HCT116 (cell line): ENCODE measurements at regions not wholly inside any gene's neighbourhood (a gene's known extent, or its start where the extent isn't known, plus 50 kb on each side); places are given as distances from the start of the nearest gene placed in this dataset.

Source experiments
- ATAC-seq: fragments of 200-7000 bp; cut with Tn5 transposase; 2 replicates; pipeline ENCODE4 v1.9.1; 2020; ENCODE audit warnings: mild to moderate bottlenecking, moderate library complexity
- BruUV-seq: library from RNA; stranded (reverse); fragments of 400-500 nt; replicated peaks from 2 replicates; lab custom pipeline; 2021; lab: Mats Ljungman, UMichigan
- CTCF ChIA-PET: fragments of 300-600 bp; sonication (Branson Sonifier 250); formaldehyde crosslinking; loops from one replicate; lab custom pipeline; 2021; ENCODE audit warnings: antibody characterized with exemption; lab: Charles Lee
- POLR2A ChIA-PET: fragments of 300-600, 350-600 bp; sonication (Branson Sonifier 250); formaldehyde crosslinking; loops from one replicate; lab custom pipeline; 2021; ENCODE audit warnings: antibody characterized with exemption; lab: Charles Lee
- RAD21 ChIA-PET, 2 experiments: fragments of 300-600 bp; sonication (Branson Sonifier 250); formaldehyde crosslinking; loops; one replicate each; lab custom pipeline; 2023; ENCODE audit warnings: low total read pairs in 2 of 2; ENCODE audit not compliant: uncharacterized antibody in 2 of 2, unreplicated experiment in 2 of 2, low non-redundant PET in 1 of 2; lab: Charles Lee
- DNase-seq: peaks from one replicate; pipeline ENCODE4 v3.0.0-alpha.2; 2010; ENCODE audit warnings: low read depth, low spot score
- H2AFZ ChIP-seq: fragments of 200-600 bp; shearing (Covaris generic), sonication (generic); 2 replicates; pipeline ENCODE4 v1.6.1; 2017; ENCODE audit warnings: low read depth, mixed run types, mixed read lengths, antibody characterized with exemption, low read length; ENCODE audit not compliant: poor library complexity, severe bottlenecking
- H3K27ac ChIP-seq: 2 replicates; pipeline ENCODE4 v1.5.1; 2012; ENCODE audit warnings: low read depth, low read length
- H3K27me3 ChIP-seq: fragments of 200-600 bp; sonication (generic); 2 replicates; pipeline ENCODE4 v1.6.1; 2016; ENCODE audit warnings: mixed run types, low read length, mixed read lengths; ENCODE audit not compliant: insufficient read depth
- H3K36me3 ChIP-seq, 2 experiments: fragments of 200-500 bp in 1 of 2; fragments of 200-600 bp in 1 of 2; sonication (Bioruptor generic) in 1 of 2; sonication (generic) in 1 of 2; 2 replicates each; pipeline versions ENCODE4 v1.5.1 to v1.6.1; 2014 to 2016; ENCODE audit warnings: low read length in 2 of 2, inconsistent platforms in 1 of 2, mixed read lengths in 1 of 2, mixed run types in 1 of 2; ENCODE audit not compliant: insufficient read depth in 2 of 2, control insufficient read depth in 1 of 2
- H3K4me1 ChIP-seq, 2 experiments: fragments of 200-600 bp in 1 of 2; sonication (generic) in 1 of 2; 2 replicates each; pipeline versions ENCODE4 v1.5.1 to v1.6.1; 2012 to 2017; ENCODE audit warnings: low read length in 2 of 2, inconsistent platforms in 1 of 2, mild to moderate bottlenecking in 1 of 2, mixed read lengths in 1 of 2, mixed run types in 1 of 2, moderate library complexity in 1 of 2; ENCODE audit not compliant: insufficient read depth in 2 of 2, control insufficient read depth in 1 of 2
- H3K4me2 ChIP-seq: fragments of 200-600 bp; sonication (generic); 2 replicates; pipeline ENCODE4 v1.6.1; 2017; ENCODE audit warnings: mixed run types, low read length, mixed read lengths
- H3K4me3 ChIP-seq, 2 experiments: fragments of 200-600 bp in 1 of 2; sonication (generic) in 1 of 2; replicated peaks in 1 of 2; 2 replicates each; pipeline ENCODE4 v1.5.1; 2011 to 2016; ENCODE audit warnings: low read length in 2 of 2, control low read depth in 1 of 2, low read depth in 1 of 2, mild to moderate bottlenecking in 1 of 2, mixed read lengths in 1 of 2, mixed run types in 1 of 2
- H3K79me2 ChIP-seq: fragments of 200-600 bp; sonication (generic); 2 replicates; pipeline ENCODE4 v1.6.1; 2017; ENCODE audit warnings: mild to moderate bottlenecking, mixed run types, low read length, moderate library complexity, mixed read lengths; ENCODE audit not compliant: insufficient read depth
- H3K9ac ChIP-seq: fragments of 200-600 bp; sonication (generic); 2 replicates; pipeline ENCODE4 v1.6.1; 2016; ENCODE audit warnings: low read length, mixed read lengths
- H3K9me2 ChIP-seq: fragments of 200-600 bp; sonication (generic), shearing (Covaris generic); 2 replicates; pipeline ENCODE4 v1.6.1; 2017; ENCODE audit warnings: mixed run types, mild to moderate bottlenecking, moderate library complexity; ENCODE audit not compliant: insufficient read depth
- H3K9me3 ChIP-seq, 2 experiments: fragments of 200-500 bp in 1 of 2; fragments of 200-600 bp in 1 of 2; sonication (Bioruptor generic) in 1 of 2; sonication (generic) in 1 of 2; 2 replicates each; pipeline ENCODE4 v1.6.1; 2014 to 2017; ENCODE audit warnings: low read length in 2 of 2, mixed read lengths in 2 of 2, inconsistent platforms in 1 of 2, low read depth in 1 of 2, mild to moderate bottlenecking in 1 of 2, mixed run types in 1 of 2, moderate library complexity in 1 of 2; ENCODE audit not compliant: control insufficient read depth in 1 of 2, insufficient read depth in 1 of 2
- H4K20me1 ChIP-seq: fragments of 200-600 bp; sonication (generic), shearing (Covaris generic); 2 replicates; pipeline ENCODE4 v1.6.1; 2017; ENCODE audit warnings: mixed run types, mild to moderate bottlenecking, moderate library complexity; ENCODE audit not compliant: insufficient read depth
- CEBPB ChIP-seq: IDR thresholded peaks from 2 replicates; pipeline ENCODE4 v1.6.1; 2012; ENCODE audit warnings: low read depth
- ELF1 ChIP-seq: IDR thresholded peaks from 2 replicates; pipeline ENCODE4 v1.6.1; 2012; ENCODE audit warnings: low read depth, borderline replicate concordance
- EZH2 ChIP-seq: fragments of 200-600 bp; sonication (generic); IDR thresholded peaks from 2 replicates; pipeline ENCODE4 v1.6.1; 2017; ENCODE audit warnings: antibody characterized with exemption, mixed run types
- RAD21 ChIP-seq: IDR thresholded peaks from 2 replicates; pipeline ENCODE4 v1.6.1; 2012; ENCODE audit warnings: low read depth, mild to moderate bottlenecking
- SP1 ChIP-seq: IDR thresholded peaks from 2 replicates; pipeline ENCODE4 v1.6.1; 2012; ENCODE audit warnings: low read depth
- TCF7L2 ChIP-seq: IDR thresholded peaks from 2 replicates; pipeline ENCODE4 v1.7.0; 2011; ENCODE audit warnings: borderline replicate concordance, inconsistent platforms; ENCODE audit not compliant: insufficient read depth, insufficient read length; ENCODE audit errors: extremely low read depth
- YY1 ChIP-seq: IDR thresholded peaks from 2 replicates; pipeline ENCODE4 v1.6.1; 2011; ENCODE audit warnings: low read length, low read depth, moderate library complexity, mild to moderate bottlenecking; ENCODE audit not compliant: insufficient replicate concordance; ENCODE audit errors: extremely low read depth
- ZNF274 ChIP-seq: fragments of 200-500 bp; sonication (Bioruptor generic); IDR thresholded peaks from 2 replicates; pipeline ENCODE4 v1.6.1; 2014; ENCODE audit warnings: mild to moderate bottlenecking, low read depth, low read length, inconsistent platforms
- intact Hi-C: fragments of 100-400 bp; cut with micrococcal nuclease; formaldehyde crosslinking; loops from 2 replicates; pipeline ENCODE4 v1.10.0; 2022
- TF ChIP-seq, protein P1 (sequence below): IDR thresholded peaks from 2 replicates; pipeline ENCODE4 v1.6.1; 2012; ENCODE audit warnings: low read depth
- TF ChIP-seq, protein P2 (sequence below): IDR thresholded peaks from 2 replicates; pipeline ENCODE4 v1.6.1; 2012
- TF ChIP-seq, protein P3 (sequence below): IDR thresholded peaks from 2 replicates; pipeline ENCODE4 v1.6.1; 2011; ENCODE audit warnings: mild to moderate bottlenecking, low read length, moderate library complexity; ENCODE audit not compliant: insufficient replicate concordance; ENCODE audit errors: extremely low read depth

DNA sequence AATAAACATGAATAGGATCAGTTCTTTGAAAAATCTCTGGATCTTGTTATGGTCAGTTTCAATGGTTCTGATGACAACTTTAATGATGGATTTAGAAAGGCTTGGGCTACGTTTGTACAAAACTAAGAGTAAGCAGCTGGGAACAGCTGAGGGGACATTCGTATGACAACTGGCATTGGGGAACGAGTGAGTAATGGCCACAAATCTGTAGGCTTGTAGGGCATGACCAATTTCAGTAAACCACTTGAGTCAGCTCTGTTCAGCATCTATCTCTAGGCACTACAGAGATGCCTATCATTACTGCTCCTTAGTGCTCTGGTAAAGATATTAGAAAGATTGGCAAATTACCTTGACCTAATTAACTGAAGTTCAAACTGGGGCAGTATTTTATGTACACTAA, 1375.6 kb downstream of the EPHA7 start:
- Histone ChIP-seq H3K9me3 (peaks cover 14 to 21% of the 10 kb centered on the region in 2 experiments; a peak in 3 of 4 replicates), H3K4me1 (no peaks in the 10 kb centered on the region), H3K9ac (no peak overlapping the region), H3K36me3 (no peaks in the 10 kb centered on the region), H2AFZ (no peak overlapping the region), H3K27ac (no peak overlapping the region), H3K4me2 (no peak overlapping the region), H3K4me3 (no peak overlapping the region), H3K27me3 (no peaks in the 10 kb centered on the region), H3K9me2 (no peaks in the 10 kb centered on the region), H3K79me2 (no peaks in the 10 kb centered on the region), H4K20me1 (no peaks in the 10 kb centered on the region)
- ChIA-PET CTCF (no interaction called here), RAD21 (no interaction called here), POLR2A (no interaction called here)
- no peak for DNase-seq
- no peak for ATAC-seq
- intact Hi-C loops, result no loop called here
- TF ChIP-seq TCF7L2 (no peak), EZH2 (no peak), YY1 (no peak), SP1 (no peak), CEBPB (no peak), ELF1 (no peak), ZNF274 (no peak), RAD21 (no peak)
- TF ChIP-seq, protein P1, sequence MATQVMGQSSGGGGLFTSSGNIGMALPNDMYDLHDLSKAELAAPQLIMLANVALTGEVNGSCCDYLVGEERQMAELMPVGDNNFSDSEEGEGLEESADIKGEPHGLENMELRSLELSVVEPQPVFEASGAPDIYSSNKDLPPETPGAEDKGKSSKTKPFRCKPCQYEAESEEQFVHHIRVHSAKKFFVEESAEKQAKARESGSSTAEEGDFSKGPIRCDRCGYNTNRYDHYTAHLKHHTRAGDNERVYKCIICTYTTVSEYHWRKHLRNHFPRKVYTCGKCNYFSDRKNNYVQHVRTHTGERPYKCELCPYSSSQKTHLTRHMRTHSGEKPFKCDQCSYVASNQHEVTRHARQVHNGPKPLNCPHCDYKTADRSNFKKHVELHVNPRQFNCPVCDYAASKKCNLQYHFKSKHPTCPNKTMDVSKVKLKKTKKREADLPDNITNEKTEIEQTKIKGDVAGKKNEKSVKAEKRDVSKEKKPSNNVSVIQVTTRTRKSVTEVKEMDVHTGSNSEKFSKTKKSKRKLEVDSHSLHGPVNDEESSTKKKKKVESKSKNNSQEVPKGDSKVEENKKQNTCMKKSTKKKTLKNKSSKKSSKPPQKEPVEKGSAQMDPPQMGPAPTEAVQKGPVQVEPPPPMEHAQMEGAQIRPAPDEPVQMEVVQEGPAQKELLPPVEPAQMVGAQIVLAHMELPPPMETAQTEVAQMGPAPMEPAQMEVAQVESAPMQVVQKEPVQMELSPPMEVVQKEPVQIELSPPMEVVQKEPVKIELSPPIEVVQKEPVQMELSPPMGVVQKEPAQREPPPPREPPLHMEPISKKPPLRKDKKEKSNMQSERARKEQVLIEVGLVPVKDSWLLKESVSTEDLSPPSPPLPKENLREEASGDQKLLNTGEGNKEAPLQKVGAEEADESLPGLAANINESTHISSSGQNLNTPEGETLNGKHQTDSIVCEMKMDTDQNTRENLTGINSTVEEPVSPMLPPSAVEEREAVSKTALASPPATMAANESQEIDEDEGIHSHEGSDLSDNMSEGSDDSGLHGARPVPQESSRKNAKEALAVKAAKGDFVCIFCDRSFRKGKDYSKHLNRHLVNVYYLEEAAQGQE, result no peak
- TF ChIP-seq, protein P2, sequence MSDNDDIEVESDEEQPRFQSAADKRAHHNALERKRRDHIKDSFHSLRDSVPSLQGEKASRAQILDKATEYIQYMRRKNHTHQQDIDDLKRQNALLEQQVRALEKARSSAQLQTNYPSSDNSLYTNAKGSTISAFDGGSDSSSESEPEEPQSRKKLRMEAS, result no peak
- TF ChIP-seq, protein P3, sequence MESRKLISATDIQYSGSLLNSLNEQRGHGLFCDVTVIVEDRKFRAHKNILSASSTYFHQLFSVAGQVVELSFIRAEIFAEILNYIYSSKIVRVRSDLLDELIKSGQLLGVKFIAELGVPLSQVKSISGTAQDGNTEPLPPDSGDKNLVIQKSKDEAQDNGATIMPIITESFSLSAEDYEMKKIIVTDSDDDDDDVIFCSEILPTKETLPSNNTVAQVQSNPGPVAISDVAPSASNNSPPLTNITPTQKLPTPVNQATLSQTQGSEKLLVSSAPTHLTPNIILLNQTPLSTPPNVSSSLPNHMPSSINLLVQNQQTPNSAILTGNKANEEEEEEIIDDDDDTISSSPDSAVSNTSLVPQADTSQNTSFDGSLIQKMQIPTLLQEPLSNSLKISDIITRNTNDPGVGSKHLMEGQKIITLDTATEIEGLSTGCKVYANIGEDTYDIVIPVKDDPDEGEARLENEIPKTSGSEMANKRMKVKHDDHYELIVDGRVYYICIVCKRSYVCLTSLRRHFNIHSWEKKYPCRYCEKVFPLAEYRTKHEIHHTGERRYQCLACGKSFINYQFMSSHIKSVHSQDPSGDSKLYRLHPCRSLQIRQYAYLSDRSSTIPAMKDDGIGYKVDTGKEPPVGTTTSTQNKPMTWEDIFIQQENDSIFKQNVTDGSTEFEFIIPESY, result no peak
- BruUV-seq, result no TSS peak
